ENCODE measurements at regions not wholly inside any gene's neighbourhood (a gene's known extent, or its start where the extent isn't known, plus 50 kb on each side); places are given as distances from the start of the nearest gene placed in this dataset.
"Not testable (repeated sequence)": the region's sequence is repeated elsewhere in the genome, so short reads cannot be mapped to it uniquely, and the experiment has no call there.

GRCh38 chrX:63551856-63552255 lies 200.7 kb upstream of the SPIN4 start:
- TF ChIP-seq CTCF (IDR thresholded peaks at IDR 0.05; ENCODE audit: insufficient read depth, low read depth, low read length) = no peak
- no peak overlapping the region for H3K4me3 ChIP-seq (ENCODE audit: low read depth, low read length)
- DNase-seq (ENCODE audit: low read depth) = no peak

DNA sequence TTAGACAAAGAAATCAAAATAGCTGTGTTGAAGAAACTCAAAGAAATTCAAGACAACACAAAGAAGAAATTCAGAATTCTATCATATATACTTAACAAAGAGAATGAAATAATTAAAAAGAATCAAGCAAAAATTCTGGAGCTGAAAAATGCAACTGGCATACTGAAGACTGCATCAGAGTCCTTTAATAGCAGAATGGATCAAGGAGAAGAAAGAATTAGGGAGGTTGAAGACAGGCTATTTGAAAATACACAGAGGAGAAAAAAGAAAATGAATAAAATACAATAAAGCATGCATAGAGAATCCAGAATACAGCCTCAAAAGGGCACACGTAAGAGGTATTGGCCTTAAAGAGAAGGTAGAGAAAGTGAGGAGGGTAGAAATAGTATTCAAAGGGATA lies 179.5 kb upstream of the SPIN4 start:
- no peak overlapping the region for H3K4me3 ChIP-seq (ENCODE audit: low read depth, low read length)
- TF ChIP-seq CTCF (IDR thresholded peaks at IDR 0.05; ENCODE audit: insufficient read depth, low read depth, low read length) = no peak
- no peak for DNase-seq (ENCODE audit: low read depth)

GRCh38 chrX:63529961-63530360 lies 178.8 kb upstream of the SPIN4 start:
- no peak for DNase-seq (ENCODE audit: low read depth)
- TF ChIP-seq CTCF (IDR thresholded peaks at IDR 0.05; ENCODE audit: insufficient read depth, low read depth, low read length) = no peak
- no peak overlapping the region for H3K4me3 ChIP-seq (ENCODE audit: low read depth, low read length)

GRCh38 chrX:63526863-63527262 lies 175.7 kb upstream of the SPIN4 start:
- TF ChIP-seq CTCF (IDR thresholded peaks at IDR 0.05; ENCODE audit: insufficient read depth, low read depth, low read length) = no peak
- no peak overlapping the region for H3K4me3 ChIP-seq (ENCODE audit: low read depth, low read length)
- DNase-seq (ENCODE audit: low read depth) = no peak

- no peak overlapping the region for H3K4me3 ChIP-seq (ENCODE audit: low read depth, low read length)
- no peak for TF ChIP-seq CTCF (IDR thresholded peaks at IDR 0.05; ENCODE audit: insufficient read depth, low read depth, low read length)
- DNase-seq (ENCODE audit: low read depth) = no peak
Observed at GRCh38 chrX:63525491-63525890, 174.4 kb upstream of the SPIN4 start.

- not testable (repeated sequence) for DNase-seq (ENCODE audit: low read depth); H3K4me3 ChIP-seq (ENCODE audit: low read depth, low read length)
Observed at GRCh38 chrX:63519368-63519767, 168.2 kb upstream of the SPIN4 start.

- no peak for TF ChIP-seq CTCF (IDR thresholded peaks at IDR 0.05; ENCODE audit: insufficient read depth, low read depth, low read length)
- no peak overlapping the region for H3K4me3 ChIP-seq (ENCODE audit: low read depth, low read length)
- DNase-seq (ENCODE audit: low read depth) = no peak
Observed at GRCh38 chrX:63514569-63515080, 163.5 kb upstream of the SPIN4 start.
